Upper lobe of left lung (tissue), 6 donors: ENCODE measurements at regions not wholly inside any gene's neighbourhood (a gene's known extent, or its start where the extent isn't known, plus 50 kb on each side); places are given as distances from the start of the nearest gene placed in this dataset.

ENCODE experiments used
- ATAC-seq, 2 donors: fragments of 200-7000 bp; cut with Tn5 transposase; one replicate each; pipeline ENCODE4 v1.9.1; 2022; ENCODE audit warnings: mild to moderate bottlenecking in 2 of 2, moderate library complexity in 2 of 2; ENCODE audit not compliant: low FRiP score in 2 of 2
- DNase-seq, 2 donors: peaks; one replicate each; pipeline ENCODE4 v3.0.0-alpha.2; 2019 to 2020
- H3K27ac ChIP-seq, 4 donors: fragments of 200-600 bp; sonication (generic); one replicate each; pipeline ENCODE4 v1.5.1; 2016 to 2019
- H3K27me3 ChIP-seq, 4 donors: fragments of 200-600 bp; sonication (generic); one replicate each; pipeline ENCODE4 v1.5.1; 2017 to 2019
- H3K36me3 ChIP-seq, 4 donors: fragments of 200-600 bp; sonication (generic); one replicate each; pipeline ENCODE4 v1.5.1; 2016 to 2019
- H3K4me1 ChIP-seq, 4 donors: fragments of 200-600 bp; sonication (generic); one replicate each; pipeline ENCODE4 v1.5.1; 2018 to 2019
- H3K4me3 ChIP-seq, 4 donors: fragments of 200-600 bp; sonication (generic); one replicate each; pipeline ENCODE4 v1.5.1; 2017 to 2019; ENCODE audit warnings: mild to moderate bottlenecking in 2 of 4, moderate library complexity in 1 of 4
- H3K9me3 ChIP-seq, 4 donors: fragments of 200-600 bp; sonication (generic); one replicate each; pipeline ENCODE4 v1.5.1; 2018 to 2019
- CTCF ChIP-seq, 6 experiments: fragments of 450-650 bp in 4 of 6; fragments of 200-600 bp in 2 of 6; sonication (generic) in 2 of 6; IDR thresholded peaks; one replicate each; pipeline ENCODE4 v1.5.1; 2016 to 2019; ENCODE audit warnings: antibody characterized with exemption in 6 of 6
- EP300 ChIP-seq, 4 donors: sonication (generic); formaldehyde crosslinking; IDR thresholded peaks; one replicate each; pipeline ENCODE4 v1.5.1; 2017; ENCODE audit warnings: antibody characterized with exemption in 4 of 4, control low read depth in 2 of 4
- POLR2A ChIP-seq, 4 donors: fragments of 450-650 bp; IDR thresholded peaks; one replicate each; pipeline ENCODE4 v1.5.1; 2016 to 2017; ENCODE audit warnings: antibody characterized with exemption in 4 of 4, mild to moderate bottlenecking in 2 of 4
- POLR2AphosphoS5 ChIP-seq, 2 donors: sonication (generic); formaldehyde crosslinking; IDR thresholded peaks; one replicate each; pipeline ENCODE4 v1.5.1; 2017; ENCODE audit warnings: antibody characterized with exemption in 2 of 2
- WGBS, 2 donors: methylation state at CpG; one replicate each; pipeline ENCODE4 v1.1.5; 2017 to 2018; 5-methylcytosine and 5-hydroxymethylcytosine counted together
- donor health status: DM: no; HTN: no; CAD: no; lungs with moderate emphysema.
- donor health status: DM: no; HTN: yes; CAD: no; lungs with severe emphysema.

DNA sequence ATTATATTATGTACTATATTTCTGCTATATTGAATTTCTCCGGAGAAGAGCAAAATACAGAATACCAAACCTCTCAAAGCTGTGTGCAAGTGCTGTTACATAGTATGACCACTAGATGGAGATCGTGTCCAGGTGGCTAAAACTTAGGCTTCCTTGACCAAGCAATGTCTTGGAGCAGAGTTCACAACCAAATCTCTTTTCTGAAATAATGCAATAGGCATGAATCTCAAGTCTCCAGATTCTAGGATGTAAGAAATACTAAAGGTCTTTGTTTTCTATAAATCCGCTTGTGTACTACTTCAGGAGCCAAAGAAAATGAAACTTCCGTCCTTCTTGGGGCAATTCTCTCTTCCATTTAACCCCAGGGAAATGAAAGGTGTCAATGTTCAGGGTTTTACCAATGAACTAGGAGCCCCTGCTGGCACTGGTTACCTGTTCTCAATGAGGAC lies 181.5 kb upstream of the RAI14 start:
- H3K36me3 ChIP-seq, result no peaks in the 10 kb centered on the region
- H3K4me1 ChIP-seq, result peaks cover 0 to 15% (median 5%) of the 10 kb centered on the region in 4 donors
- WGBS, 2 donors, result 34 to 35% methylated on average over 4 of the region's 4 CpGs
- H3K4me3 ChIP-seq, result no peak overlapping the region
- ATAC-seq (peak; percentile 86 to 89), DNase-seq (no peak)
- TF ChIP-seq EP300 (IDR thresholded peaks at IDR 0.05) (no peak), CTCF (IDR thresholded peaks at IDR 0.05) (peak; percentile 80 to 97 (median 91))
- H3K9me3 ChIP-seq, result no peaks in the 10 kb centered on the region
- no peaks in the 10 kb centered on the region for H3K27me3 ChIP-seq
- no peak overlapping the region for H3K27ac ChIP-seq

GRCh38 chr5:34475249-34475966 lies 180.7 kb upstream of the RAI14 start:
- H3K27ac ChIP-seq, result no peak overlapping the region
- H3K36me3 ChIP-seq, result no peaks in the 10 kb centered on the region
- 85 to 86% methylated on average over 13 of the region's 13 CpGs for WGBS, 2 donors
- no peaks in the 10 kb centered on the region for H3K27me3 ChIP-seq
- H3K4me3 ChIP-seq, result no peak overlapping the region
- TF ChIP-seq EP300 (IDR thresholded peaks at IDR 0.05), result no peak
- TF ChIP-seq POLR2A (IDR thresholded peaks at IDR 0.05), result no peak
- TF ChIP-seq POLR2AphosphoS5 (IDR thresholded peaks at IDR 0.05), result no peak
- TF ChIP-seq CTCF (IDR thresholded peaks at IDR 0.05), result no peak
- no peak for DNase-seq
- no peaks in the 10 kb centered on the region for H3K9me3 ChIP-seq
- H3K4me1 ChIP-seq, result peaks cover 0 to 24% (median 5%) of the 10 kb centered on the region in 4 donors
- ATAC-seq, result no peak

DNA sequence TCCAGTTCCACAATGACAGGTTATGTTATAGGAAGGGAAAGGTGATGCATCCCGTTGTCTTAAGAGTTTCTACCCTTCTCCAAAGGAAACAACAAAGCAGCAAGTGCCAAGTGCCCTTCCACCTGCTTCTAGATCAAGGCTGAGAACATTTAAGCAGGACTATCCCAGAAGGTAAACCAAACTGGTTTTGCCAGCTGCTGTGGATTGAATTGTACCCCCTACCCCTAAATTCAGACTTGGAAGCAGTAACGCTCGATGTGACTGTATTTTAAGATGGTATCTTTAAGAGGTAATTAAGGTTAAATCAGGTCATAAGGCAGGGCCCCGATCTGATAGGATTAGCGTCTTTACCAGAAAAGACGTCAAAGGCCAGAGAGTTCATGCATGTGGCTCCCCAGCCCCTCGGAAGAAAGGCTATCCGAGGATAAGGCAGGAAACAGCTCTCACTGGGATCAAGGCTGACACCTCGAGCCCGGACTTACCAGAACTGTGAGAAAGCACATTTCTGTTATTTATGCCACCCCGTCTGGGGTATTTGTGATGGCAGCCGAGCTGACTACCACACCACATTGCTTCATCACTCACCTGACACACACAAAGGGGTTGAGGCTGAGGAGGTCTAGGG lies 179.1 kb upstream of the RAI14 start:
- ATAC-seq, result no peak
- Histone ChIP-seq H3K36me3 (no peaks in the 10 kb centered on the region), H3K27ac (no peak overlapping the region), H3K9me3 (no peaks in the 10 kb centered on the region), H3K27me3 (no peaks in the 10 kb centered on the region), H3K4me3 (no peak overlapping the region), H3K4me1 (peaks cover 0 to 26% (median 5%) of the 10 kb centered on the region in 4 donors)
- 87 to 90% methylated on average over 12 of the region's 12 CpGs for WGBS, 2 donors
- no peak for TF ChIP-seq POLR2AphosphoS5 (IDR thresholded peaks at IDR 0.05)
- no peak for TF ChIP-seq POLR2A (IDR thresholded peaks at IDR 0.05)
- TF ChIP-seq CTCF (IDR thresholded peaks at IDR 0.05), result no peak
- no peak for TF ChIP-seq EP300 (IDR thresholded peaks at IDR 0.05)
- no peak for DNase-seq

- Histone ChIP-seq H3K4me1 (peaks cover 2 to 21% (median 9%) of the 10 kb centered on the region in 4 donors), H3K27me3 (no peaks in the 10 kb centered on the region), H3K27ac (peak overlapping the region in 2 of 4 donors; percentile 68 to 73), H3K36me3 (no peaks in the 10 kb centered on the region), H3K9me3 (no peaks in the 10 kb centered on the region), H3K4me3 (no peak overlapping the region)
- ATAC-seq (no peak), DNase-seq (no peak)
- WGBS, 2 donors, result 84 to 90% methylated on average over 6 of the region's 6 CpGs
- no peak for TF ChIP-seq EP300 (IDR thresholded peaks at IDR 0.05)
- TF ChIP-seq POLR2AphosphoS5 (IDR thresholded peaks at IDR 0.05), result no peak
- no peak for TF ChIP-seq CTCF (IDR thresholded peaks at IDR 0.05)
- no peak for TF ChIP-seq POLR2A (IDR thresholded peaks at IDR 0.05)
These were observed 175.2 kb upstream of the RAI14 start for GRCh38 chr5:34480810-34481528.
